ENCODE measurements at regions not wholly inside any gene's neighbourhood (a gene's known extent, or its start where the extent isn't known, plus 50 kb on each side); places are given as distances from the start of the nearest gene placed in this dataset.

DNA sequence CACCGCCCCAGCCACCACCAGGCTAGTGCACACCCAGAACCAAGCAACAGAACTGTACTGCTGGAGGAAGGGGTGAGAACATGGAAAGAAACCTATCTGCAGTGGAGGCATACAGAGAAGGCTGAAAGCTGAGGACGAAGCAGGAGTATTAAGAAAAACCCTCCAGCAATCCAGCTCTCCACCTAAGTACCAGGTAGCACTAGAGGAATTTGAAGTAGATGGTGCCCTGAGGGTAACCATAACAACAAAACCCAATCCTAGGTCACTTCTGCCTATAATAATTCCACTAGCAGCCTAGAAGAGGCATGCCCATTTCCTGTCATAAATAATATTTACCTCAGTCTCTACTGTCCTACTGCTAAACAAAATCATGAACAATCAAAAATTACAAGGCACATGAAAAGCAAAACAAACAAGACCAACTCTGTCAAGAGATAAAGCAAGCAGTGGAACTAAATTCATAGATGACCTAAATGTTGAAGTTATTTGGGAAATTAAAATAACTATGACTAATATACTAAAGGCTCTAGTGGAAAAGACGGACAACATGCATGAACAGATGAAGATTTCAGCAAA lies 51.1 kb downstream of the HYCC1 start:
- H3K36me3 Mint-ChIP-seq (ENCODE audit: low read depth): peaks cover 22% of the 10 kb centered on the region
- H3K27ac Mint-ChIP-seq: no peak overlapping the region
- intact Hi-C loops (cut with micrococcal nuclease): no loop called here
- H3K4me1 Mint-ChIP-seq (ENCODE audit: low read depth): no peaks in the 10 kb centered on the region
- H3K4me3 Mint-ChIP-seq: no peak overlapping the region
- DNase-seq (ENCODE audit: low spot score): no peak
- H3K9me3 Mint-ChIP-seq: no peaks in the 10 kb centered on the region
- no peaks in the 10 kb centered on the region for H3K27me3 Mint-ChIP-seq (ENCODE audit: insufficient read depth)

DNA sequence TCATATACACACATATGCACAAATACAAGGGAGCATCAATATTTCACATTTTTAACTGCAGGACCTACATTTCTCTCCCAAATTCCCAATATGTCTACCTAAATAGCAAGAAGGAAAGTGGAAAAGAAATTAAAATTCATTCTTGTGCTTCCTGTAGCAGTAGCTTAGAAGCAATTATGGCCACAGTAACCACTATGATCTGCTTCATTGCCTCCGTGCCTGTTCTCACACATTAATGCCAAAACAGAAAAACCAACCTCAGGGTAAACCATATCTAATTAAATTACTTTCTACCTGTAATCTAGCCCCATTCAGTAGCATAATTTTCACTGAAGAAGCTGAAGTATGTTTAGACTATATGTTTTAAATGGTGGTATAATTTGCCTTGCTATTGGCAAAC lies 55.2 kb downstream of the HYCC1 start:
- H3K4me3 Mint-ChIP-seq: no peak overlapping the region
- no peak overlapping the region for H3K27ac Mint-ChIP-seq
- no peaks in the 10 kb centered on the region for H3K4me1 Mint-ChIP-seq (ENCODE audit: low read depth)
- peaks cover 18% of the 10 kb centered on the region for H3K36me3 Mint-ChIP-seq (ENCODE audit: low read depth)
- DNase-seq (ENCODE audit: low spot score): no peak
- H3K27me3 Mint-ChIP-seq (ENCODE audit: insufficient read depth): no peaks in the 10 kb centered on the region
- intact Hi-C loops (cut with micrococcal nuclease): no loop called here
- H3K9me3 Mint-ChIP-seq: no peaks in the 10 kb centered on the region

DNA sequence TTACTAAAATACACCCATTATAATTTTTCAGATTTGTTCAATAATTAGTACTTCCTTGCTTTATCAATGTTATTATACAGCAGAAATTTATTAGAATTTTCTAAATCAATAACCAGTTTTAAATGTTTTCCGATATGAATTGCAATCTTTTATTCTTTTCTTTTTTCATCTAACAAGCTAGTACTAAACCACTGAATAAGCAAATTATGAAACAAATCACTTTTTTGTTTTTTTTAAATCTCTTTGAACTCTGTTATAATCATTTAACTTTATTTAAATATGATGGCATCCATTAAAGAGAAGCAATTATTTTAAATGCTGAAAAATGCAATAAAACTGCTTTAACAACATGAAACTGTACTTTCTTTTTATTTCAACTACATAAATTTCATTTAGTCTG lies 59.7 kb downstream of the HYCC1 start:
- intact Hi-C loops (cut with micrococcal nuclease): no loop called here
- Mint-ChIP-seq H3K9me3 (no peaks in the 10 kb centered on the region), H3K27ac (no peak overlapping the region), H3K27me3 (ENCODE audit: insufficient read depth) (no peaks in the 10 kb centered on the region), H3K36me3 (ENCODE audit: low read depth) (peaks cover 9% of the 10 kb centered on the region), H3K4me3 (no peak overlapping the region), H3K4me1 (ENCODE audit: low read depth) (no peaks in the 10 kb centered on the region)
- no peak for DNase-seq (ENCODE audit: low spot score)

DNA sequence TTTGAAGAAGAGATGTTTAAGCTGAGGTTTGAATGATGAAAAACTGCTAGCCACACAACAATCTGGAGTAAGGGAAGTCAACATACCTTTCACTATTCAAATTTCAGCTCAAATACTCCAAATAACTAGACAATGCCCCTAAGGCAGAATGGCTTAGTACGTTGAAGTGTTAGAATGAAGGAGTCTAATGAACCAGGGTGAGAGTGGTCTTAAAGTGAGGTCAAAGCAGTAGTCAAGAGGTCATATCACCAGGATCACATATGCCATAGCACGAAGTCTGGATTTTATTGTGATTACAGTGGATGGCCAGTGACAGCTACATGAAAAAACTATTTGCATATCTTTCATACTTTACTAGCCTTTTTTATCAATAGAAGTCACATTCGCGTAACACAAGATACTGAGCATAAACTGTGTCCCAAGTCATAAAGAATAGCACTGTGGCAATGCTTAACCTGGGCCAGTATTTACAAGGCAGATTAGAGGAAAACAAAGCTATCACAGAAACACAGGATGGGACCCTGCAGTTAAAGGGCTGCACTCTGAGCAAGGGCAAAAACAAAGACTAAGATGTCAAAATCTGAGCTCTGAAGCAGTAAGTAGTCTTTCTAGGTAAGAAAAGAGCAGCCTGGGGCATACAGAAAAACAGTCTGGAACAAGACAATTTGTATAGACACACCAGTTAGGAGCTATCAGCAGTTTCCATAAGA lies 61.5 kb downstream of the HYCC1 start:
- H3K27ac Mint-ChIP-seq: no peak overlapping the region
- peaks cover 9% of the 10 kb centered on the region for H3K36me3 Mint-ChIP-seq (ENCODE audit: low read depth)
- H3K27me3 Mint-ChIP-seq (ENCODE audit: insufficient read depth): no peaks in the 10 kb centered on the region
- H3K4me3 Mint-ChIP-seq: no peak overlapping the region
- intact Hi-C loops (cut with micrococcal nuclease): no loop called here
- DNase-seq (ENCODE audit: low spot score): no peak
- no peaks in the 10 kb centered on the region for H3K9me3 Mint-ChIP-seq
- H3K4me1 Mint-ChIP-seq (ENCODE audit: low read depth): no peaks in the 10 kb centered on the region

DNA sequence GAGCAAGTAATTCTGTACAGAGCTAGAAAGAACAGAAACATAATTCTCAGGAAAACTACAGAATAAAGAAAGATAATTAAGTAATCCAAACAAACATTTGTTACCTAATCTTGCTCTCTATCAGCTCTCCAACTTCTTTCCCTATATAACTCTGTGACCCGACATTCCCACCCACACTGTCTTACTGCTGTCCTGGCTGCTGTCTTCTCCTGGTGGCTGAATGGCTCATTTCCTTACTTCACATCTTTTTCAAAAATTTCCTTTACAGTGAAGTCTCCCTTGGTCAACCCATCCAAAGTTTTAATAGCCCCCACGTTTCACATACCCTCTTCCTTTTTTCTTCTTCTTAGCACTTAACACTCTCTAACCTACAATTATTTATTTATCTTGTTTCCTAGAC lies 64.0 kb downstream of the HYCC1 start:
- H3K4me3 Mint-ChIP-seq: no peak overlapping the region
- H3K9me3 Mint-ChIP-seq: no peaks in the 10 kb centered on the region
- H3K27me3 Mint-ChIP-seq (ENCODE audit: insufficient read depth): no peaks in the 10 kb centered on the region
- H3K36me3 Mint-ChIP-seq (ENCODE audit: low read depth): peaks cover 9% of the 10 kb centered on the region
- DNase-seq (ENCODE audit: low spot score): no peak
- no peak overlapping the region for H3K27ac Mint-ChIP-seq
- H3K4me1 Mint-ChIP-seq (ENCODE audit: low read depth): no peaks in the 10 kb centered on the region
- intact Hi-C loops (cut with micrococcal nuclease): no loop called here

DNA sequence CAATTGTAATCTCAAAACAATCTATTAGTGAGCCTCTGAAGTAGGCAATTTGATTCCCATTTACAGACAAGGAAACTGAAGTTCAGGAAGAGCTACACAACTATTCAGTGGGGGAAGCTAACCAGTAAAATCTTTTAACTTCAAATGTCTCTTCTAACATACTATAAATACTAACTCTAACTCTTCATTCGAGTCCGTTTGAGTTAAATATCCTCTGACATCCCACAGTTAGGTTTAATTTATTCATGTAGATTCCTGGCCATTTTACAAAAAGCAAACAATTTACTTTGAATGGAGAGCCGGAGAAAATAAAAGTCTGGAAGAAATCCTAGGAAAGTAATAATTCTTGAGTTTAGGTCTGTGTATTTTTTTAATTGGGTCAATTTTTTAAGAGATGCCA lies 64.7 kb downstream of the HYCC1 start:
- H3K4me1 Mint-ChIP-seq (ENCODE audit: low read depth): no peaks in the 10 kb centered on the region
- H3K36me3 Mint-ChIP-seq (ENCODE audit: low read depth): peaks cover 9% of the 10 kb centered on the region
- no peak for DNase-seq (ENCODE audit: low spot score)
- intact Hi-C loops (cut with micrococcal nuclease): no loop called here
- H3K27ac Mint-ChIP-seq: no peak overlapping the region
- H3K9me3 Mint-ChIP-seq: no peaks in the 10 kb centered on the region
- H3K4me3 Mint-ChIP-seq: no peak overlapping the region
- H3K27me3 Mint-ChIP-seq (ENCODE audit: insufficient read depth): no peaks in the 10 kb centered on the region

DNA sequence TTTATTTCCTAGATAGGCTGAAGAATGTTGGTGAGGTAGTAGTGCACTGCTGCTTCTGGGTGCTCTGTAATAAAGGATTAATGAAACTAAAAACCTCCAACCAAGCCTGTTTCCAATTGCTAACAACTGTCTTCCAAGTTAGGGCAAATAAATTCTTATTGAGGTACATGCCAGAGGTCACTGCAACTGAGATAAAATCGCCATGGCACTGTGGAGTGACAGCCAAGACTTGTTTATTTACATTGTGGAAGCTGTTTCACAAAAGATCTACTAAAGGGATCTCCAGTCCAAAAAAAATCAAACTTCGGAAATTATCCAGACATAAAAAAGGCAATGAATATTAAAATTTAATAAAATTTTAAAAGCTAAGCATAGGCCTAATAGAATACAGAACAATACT lies 65.2 kb downstream of the HYCC1 start:
- no peak overlapping the region for H3K4me3 Mint-ChIP-seq
- no peaks in the 10 kb centered on the region for H3K9me3 Mint-ChIP-seq
- intact Hi-C loops (cut with micrococcal nuclease): no loop called here

DNA sequence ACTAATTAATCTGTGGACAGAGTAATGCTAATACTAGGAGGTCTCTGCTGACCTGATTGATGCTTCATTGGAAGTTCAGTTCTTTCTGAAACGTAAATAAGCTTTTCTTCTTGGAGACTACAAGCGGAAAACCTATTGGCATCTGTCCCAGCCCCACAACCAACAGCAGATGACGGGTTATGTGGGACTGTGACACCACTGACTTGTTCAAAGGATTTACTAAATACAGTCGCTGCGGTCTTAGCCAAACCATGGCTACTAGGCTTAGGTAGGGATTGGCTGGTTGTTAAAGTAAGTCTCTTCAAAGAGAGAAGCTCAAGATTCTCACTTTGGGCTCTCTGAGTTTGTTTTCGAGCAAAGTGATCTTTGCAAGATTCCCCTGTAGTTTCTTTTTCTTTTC lies 68.3 kb downstream of the HYCC1 start:
- Mint-ChIP-seq H3K4me3 (no peak overlapping the region), H3K9me3 (no peaks in the 10 kb centered on the region), H3K4me1 (ENCODE audit: low read depth) (no peaks in the 10 kb centered on the region), H3K27me3 (ENCODE audit: insufficient read depth) (no peaks in the 10 kb centered on the region), H3K27ac (no peak overlapping the region), H3K36me3 (ENCODE audit: low read depth) (peaks cover 6% of the 10 kb centered on the region)
- no peak for DNase-seq (ENCODE audit: low spot score)
- intact Hi-C loops (cut with micrococcal nuclease): no loop called here

More for the DNA sequence above, 65.2 kb downstream of the HYCC1 start:
- H3K27me3 Mint-ChIP-seq (ENCODE audit: insufficient read depth): no peaks in the 10 kb centered on the region
- no peak overlapping the region for H3K27ac Mint-ChIP-seq
- no peaks in the 10 kb centered on the region for H3K4me1 Mint-ChIP-seq (ENCODE audit: low read depth)
- DNase-seq (ENCODE audit: low spot score): no peak
- H3K36me3 Mint-ChIP-seq (ENCODE audit: low read depth): peaks cover 10% of the 10 kb centered on the region

DNA sequence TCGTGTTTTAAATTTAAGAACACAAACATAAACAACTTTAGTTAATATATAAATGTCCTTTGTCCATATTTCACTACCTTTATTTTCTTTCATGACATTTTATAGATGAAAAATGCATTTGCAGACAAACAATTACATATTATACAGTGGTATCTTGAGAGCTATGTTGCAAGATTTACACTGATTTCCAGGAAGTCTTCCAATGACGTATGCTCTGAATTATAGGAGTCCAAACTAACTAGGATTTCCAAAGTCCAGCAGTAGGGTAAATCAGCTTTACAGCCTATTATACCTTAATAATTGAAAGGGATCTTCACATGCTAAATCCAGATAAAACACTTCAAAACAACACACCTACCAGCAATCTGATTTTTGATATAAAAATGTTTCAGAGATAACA lies 69.4 kb downstream of the HYCC1 start:
- Mint-ChIP-seq H3K27me3 (ENCODE audit: insufficient read depth) (no peaks in the 10 kb centered on the region), H3K27ac (no peak overlapping the region), H3K36me3 (ENCODE audit: low read depth) (peaks cover 6% of the 10 kb centered on the region), H3K9me3 (no peaks in the 10 kb centered on the region), H3K4me1 (ENCODE audit: low read depth) (no peaks in the 10 kb centered on the region), H3K4me3 (no peak overlapping the region)
- intact Hi-C loops (cut with micrococcal nuclease): no loop called here
- DNase-seq (ENCODE audit: low spot score): no peak

DNA sequence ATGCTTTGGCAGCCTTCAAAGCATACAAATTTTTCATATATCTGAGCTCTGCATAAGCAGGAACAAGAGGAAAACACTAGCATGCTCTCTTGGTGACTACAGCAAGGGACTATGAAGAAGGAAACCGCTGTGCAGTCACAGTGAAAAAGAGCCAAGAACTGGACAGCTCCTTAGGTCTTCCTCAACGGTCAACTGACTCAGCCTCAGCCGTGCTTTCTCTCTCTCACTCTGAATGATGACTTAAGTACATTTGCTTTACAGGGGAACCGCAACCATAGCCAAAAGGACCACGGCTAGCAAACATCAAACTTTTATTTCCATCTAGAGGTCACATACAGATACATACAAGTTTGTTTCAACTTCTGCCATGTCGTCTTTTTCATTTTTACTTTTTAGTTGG lies 69.9 kb downstream of the HYCC1 start:
- Mint-ChIP-seq H3K36me3 (ENCODE audit: low read depth) (peaks cover 6% of the 10 kb centered on the region), H3K4me1 (ENCODE audit: low read depth) (no peaks in the 10 kb centered on the region), H3K27me3 (ENCODE audit: insufficient read depth) (no peaks in the 10 kb centered on the region), H3K27ac (no peak overlapping the region), H3K9me3 (no peaks in the 10 kb centered on the region), H3K4me3 (no peak overlapping the region)
- intact Hi-C loops (cut with micrococcal nuclease): no loop called here
- no peak for DNase-seq (ENCODE audit: low spot score)

DNA sequence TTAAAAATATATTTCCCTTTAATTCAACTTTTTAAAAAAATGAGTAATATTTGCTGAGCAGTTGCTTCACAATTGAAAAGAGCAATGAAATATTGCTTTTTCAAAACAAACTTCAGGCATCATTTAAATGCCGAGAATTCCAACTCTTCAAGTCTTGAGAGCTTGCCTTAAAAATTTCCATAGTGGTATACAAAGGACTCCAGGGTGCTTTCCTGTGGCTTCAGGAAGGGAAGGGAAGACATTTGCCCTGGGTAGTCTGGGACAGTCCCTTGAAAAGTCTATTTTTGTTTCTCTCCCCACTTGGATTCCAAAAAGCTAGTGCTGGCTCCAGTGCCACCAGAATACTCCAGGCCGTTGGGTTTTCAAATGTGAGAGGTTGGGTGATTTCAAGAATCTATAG lies 71.7 kb downstream of the HYCC1 start:
- H3K4me1 Mint-ChIP-seq (ENCODE audit: low read depth): no peaks in the 10 kb centered on the region
- no peaks in the 10 kb centered on the region for H3K27me3 Mint-ChIP-seq (ENCODE audit: insufficient read depth)
- H3K4me3 Mint-ChIP-seq: no peak overlapping the region
- H3K27ac Mint-ChIP-seq: no peak overlapping the region
- DNase-seq (ENCODE audit: low spot score): no peak
- peaks cover 6% of the 10 kb centered on the region for H3K36me3 Mint-ChIP-seq (ENCODE audit: low read depth)
- intact Hi-C loops (cut with micrococcal nuclease): no loop called here
- no peaks in the 10 kb centered on the region for H3K9me3 Mint-ChIP-seq

DNA sequence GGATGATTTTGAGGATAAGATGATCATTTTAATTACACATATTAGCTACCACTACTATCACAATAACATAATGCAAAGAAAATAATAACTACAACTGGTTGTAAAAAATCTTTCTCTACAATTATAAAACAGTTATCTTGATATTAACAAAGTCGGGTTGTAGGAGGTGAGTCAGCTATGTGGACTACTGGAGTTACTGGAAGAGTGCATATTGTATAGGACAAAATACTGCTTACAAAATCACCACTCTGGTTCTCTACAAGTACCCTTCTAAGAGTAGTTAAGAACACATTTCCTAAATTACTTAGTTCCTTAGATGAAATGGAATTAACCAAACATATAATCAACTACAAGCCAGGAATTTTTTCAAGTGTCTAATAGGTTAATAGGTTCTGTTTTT lies 74.1 kb downstream of the HYCC1 start:
- DNase-seq (ENCODE audit: low spot score): no peak
- Mint-ChIP-seq H3K9me3 (no peaks in the 10 kb centered on the region), H3K27me3 (ENCODE audit: insufficient read depth) (no peaks in the 10 kb centered on the region), H3K4me1 (ENCODE audit: low read depth) (no peaks in the 10 kb centered on the region), H3K27ac (no peak overlapping the region), H3K4me3 (no peak overlapping the region), H3K36me3 (ENCODE audit: low read depth) (peaks cover 1% of the 10 kb centered on the region)
- intact Hi-C loops (cut with micrococcal nuclease): loop anchor here (5.0 kb wide), 1 partner anchor 88 kb away; no protein-coding TSS in a partner anchor

DNA sequence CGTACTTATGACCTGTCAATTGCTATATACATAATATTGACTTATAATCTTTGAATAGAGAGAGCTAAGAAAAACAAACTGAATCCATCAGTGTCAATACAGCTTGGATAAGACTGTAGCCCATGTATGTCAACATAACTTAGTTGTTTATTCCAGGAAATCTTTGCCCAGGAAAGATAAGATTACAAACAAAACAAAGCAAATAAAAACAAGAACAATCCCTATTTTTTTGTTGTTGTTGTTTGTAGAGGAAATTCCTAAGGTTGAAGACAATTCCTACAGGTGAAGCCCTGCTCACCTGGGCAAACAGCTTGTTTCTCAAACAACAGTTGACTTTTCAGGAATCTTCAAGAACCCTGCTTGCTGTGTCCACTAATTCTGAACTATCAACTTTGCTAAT lies 76.0 kb downstream of the HYCC1 start:
- H3K9me3 Mint-ChIP-seq: no peaks in the 10 kb centered on the region
- H3K4me1 Mint-ChIP-seq (ENCODE audit: low read depth): no peaks in the 10 kb centered on the region
- H3K27me3 Mint-ChIP-seq (ENCODE audit: insufficient read depth): no peaks in the 10 kb centered on the region
- H3K27ac Mint-ChIP-seq: no peak overlapping the region
- no peak overlapping the region for H3K4me3 Mint-ChIP-seq
- DNase-seq (ENCODE audit: low spot score): no peak
- H3K36me3 Mint-ChIP-seq (ENCODE audit: low read depth): no peaks in the 10 kb centered on the region
- intact Hi-C loops (cut with micrococcal nuclease): loop anchor here (5.0 kb wide), 1 partner anchor 86 kb away; no protein-coding TSS in a partner anchor

DNA sequence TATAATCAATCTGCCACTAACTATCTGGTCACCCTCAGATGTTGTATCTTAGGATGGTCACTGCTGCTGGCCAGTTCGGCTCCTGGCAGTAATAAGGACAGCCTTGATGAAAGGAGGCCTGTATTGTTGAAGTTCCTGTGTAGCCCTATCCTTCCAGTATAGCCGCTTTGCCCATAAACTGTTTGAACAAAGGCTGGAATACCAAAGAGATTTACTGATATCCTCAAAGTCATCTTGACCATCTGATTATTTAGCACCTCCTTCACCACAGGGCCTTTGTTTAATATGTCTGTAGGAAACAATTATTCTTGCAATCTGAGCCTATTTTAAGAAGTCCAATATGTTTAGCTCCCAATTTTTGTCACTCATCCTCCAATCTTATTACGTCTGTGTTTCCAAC lies 77.7 kb downstream of the HYCC1 start:
- Mint-ChIP-seq H3K27me3 (ENCODE audit: insufficient read depth) (no peaks in the 10 kb centered on the region), H3K4me1 (ENCODE audit: low read depth) (no peaks in the 10 kb centered on the region), H3K4me3 (no peak overlapping the region), H3K27ac (no peak overlapping the region), H3K9me3 (no peaks in the 10 kb centered on the region), H3K36me3 (ENCODE audit: low read depth) (no peaks in the 10 kb centered on the region)
- intact Hi-C loops (cut with micrococcal nuclease): loop anchor here (5.0 kb wide), 1 partner anchor 84 kb away; no protein-coding TSS in a partner anchor
- DNase-seq (ENCODE audit: low spot score): no peak

Measured in activated T-helper 1 cell treated with anti-CD3 and anti-CD28 coated beads, Interleukin-12 subunit alpha, Interleukin-12 subunit beta, Interleukin-2, Interleukin-4 antibody, amounts not matched to agents 30 ng/mL and 10 ng/mL and 1 ng/mL, durations not matched to agents 14 hours and 24 hours and 36 hours (primary cell).